H9 (cell line): ENCODE measurements at regions not wholly inside any gene's neighbourhood (a gene's known extent, or its start where the extent isn't known, plus 50 kb on each side); places are given as distances from the start of the nearest gene placed in this dataset.

Experiments
- DNase-seq: peaks from one replicate; pipeline ENCODE4 v3.0.0-alpha.2; 2017
- H2AFZ ChIP-seq: one replicate; pipeline ENCODE4 v1.6.1; 2013; ENCODE audit warnings: mild to moderate bottlenecking, low read length, control low read depth, moderate library complexity
- H2AK5ac ChIP-seq: 2 replicates; pipeline ENCODE4 v1.6.1; 2013; ENCODE audit warnings: low read length, control low read depth, mixed read lengths; ENCODE audit not compliant: insufficient read length
- H2BK120ac ChIP-seq: one replicate; pipeline ENCODE4 v1.6.1; 2013; ENCODE audit warnings: low read depth, mild to moderate bottlenecking, low read length, control low read depth, inconsistent platforms; ENCODE audit not compliant: poor library complexity, severe bottlenecking
- H2BK12ac ChIP-seq: 2 replicates; pipeline ENCODE4 v1.6.1; 2013; ENCODE audit warnings: low read length, control low read depth, mixed read lengths, low read depth; ENCODE audit not compliant: insufficient read length
- H2BK15ac ChIP-seq: 2 replicates; pipeline ENCODE4 v1.6.1; 2013; ENCODE audit warnings: low read depth, low read length, control low read depth
- H2BK20ac ChIP-seq: one replicate; pipeline ENCODE4 v1.6.1; 2013; ENCODE audit warnings: low read depth, mild to moderate bottlenecking, low read length, control low read depth, inconsistent platforms; ENCODE audit not compliant: poor library complexity, severe bottlenecking
- H2BK5ac ChIP-seq: 2 replicates; pipeline ENCODE4 v1.6.1; 2013; ENCODE audit warnings: low read length, control low read depth, mixed read lengths; ENCODE audit not compliant: insufficient read length
- H3K14ac ChIP-seq: 2 replicates; pipeline ENCODE4 v1.6.1; 2013; ENCODE audit warnings: low read length, control low read depth; ENCODE audit not compliant: insufficient read depth
- H3K18ac ChIP-seq: 2 replicates; pipeline ENCODE4 v1.6.1; 2013; ENCODE audit warnings: low read depth, mild to moderate bottlenecking, mixed read lengths, low read length, control low read depth; ENCODE audit not compliant: insufficient read length
- H3K23ac ChIP-seq: 2 replicates; pipeline ENCODE4 v1.6.1; 2013; ENCODE audit warnings: low read length, control low read depth, mixed read lengths, low read depth; ENCODE audit not compliant: insufficient read length
- H3K23me2 ChIP-seq: 2 replicates; pipeline ENCODE4 v1.6.1; 2013; ENCODE audit warnings: low read depth, mild to moderate bottlenecking, mixed read lengths, low read length, control low read depth; ENCODE audit not compliant: insufficient read length, poor library complexity, severe bottlenecking
- H3K27ac ChIP-seq: 2 replicates; pipeline ENCODE4 v1.5.1; 2013; ENCODE audit warnings: low read length, control low read depth, mixed read lengths, low read depth; ENCODE audit not compliant: insufficient read length
- H3K27me3 ChIP-seq: 2 replicates; pipeline ENCODE4 v1.6.1; 2013; ENCODE audit warnings: low read length, control low read depth, inconsistent platforms; ENCODE audit not compliant: insufficient read depth
- H3K4ac ChIP-seq: 2 replicates; pipeline ENCODE4 v1.6.1; 2013; ENCODE audit warnings: low read depth, mild to moderate bottlenecking, control low read depth, inconsistent platforms, low read length, moderate library complexity
- H3K4me1 ChIP-seq: 2 replicates; pipeline ENCODE4 v1.6.1; 2013; ENCODE audit warnings: low read length, control low read depth, inconsistent platforms; ENCODE audit not compliant: insufficient read depth
- H3K4me2 ChIP-seq: 2 replicates; pipeline ENCODE4 v1.6.1; 2013; ENCODE audit warnings: low read length, control low read depth, mixed read lengths; ENCODE audit not compliant: insufficient read length, insufficient read depth
- H3K56ac ChIP-seq: 2 replicates; pipeline ENCODE4 v1.6.1; 2013; ENCODE audit warnings: low read depth, mild to moderate bottlenecking, mixed read lengths, low read length, control low read depth; ENCODE audit not compliant: insufficient read length
- H3K79me1 ChIP-seq: 2 replicates; pipeline ENCODE4 v1.6.1; 2013; ENCODE audit warnings: low read depth, mild to moderate bottlenecking, moderate library complexity, low read length, control low read depth, inconsistent platforms; ENCODE audit not compliant: insufficient read depth, poor library complexity, severe bottlenecking
- H3K79me2 ChIP-seq: 2 replicates; pipeline ENCODE4 v1.6.1; 2013; ENCODE audit warnings: low read length, control low read depth, inconsistent platforms; ENCODE audit not compliant: insufficient read depth
- H3K9ac ChIP-seq: 2 replicates; pipeline ENCODE4 v1.6.1; 2013; ENCODE audit warnings: low read length, control low read depth, mixed read lengths; ENCODE audit not compliant: insufficient read length; ENCODE audit errors: extremely low read depth
- H3K9me3 ChIP-seq: one replicate; pipeline ENCODE4 v1.6.1; 2013; ENCODE audit warnings: low read depth, low read length, inconsistent platforms; ENCODE audit not compliant: control insufficient read depth
- H3T11ph ChIP-seq: one replicate; pipeline ENCODE4 v1.6.1; 2013; ENCODE audit warnings: mild to moderate bottlenecking, low read length, control low read depth, inconsistent platforms
- H4K20me1 ChIP-seq: one replicate; pipeline ENCODE4 v1.6.1; 2013; ENCODE audit not compliant: control insufficient read depth, insufficient read length, insufficient read depth
- H4K5ac ChIP-seq: 2 replicates; pipeline ENCODE4 v1.6.1; 2013; ENCODE audit warnings: low read depth, mild to moderate bottlenecking, mixed read lengths, low read length, control low read depth; ENCODE audit not compliant: insufficient read length
- H4K8ac ChIP-seq: replicated peaks from 2 replicates; pipeline ENCODE4 v1.6.1; 2013; ENCODE audit warnings: low read length, control low read depth, mixed read lengths, low read depth; ENCODE audit not compliant: insufficient read length
- H4K91ac ChIP-seq: 2 replicates; pipeline ENCODE4 v1.6.1; 2013; ENCODE audit warnings: low read depth, mild to moderate bottlenecking, moderate library complexity, mixed read lengths, low read length, control low read depth; ENCODE audit not compliant: insufficient read length
- H3K27ac Mint-ChIP-seq, 3 experiments: 2 replicates in 2 of 3; 3 replicates in 1 of 3; pipeline ENCODE4 v1.8.0; 2020 to 2021; ENCODE audit warnings: mixed read lengths in 3 of 3, mild to moderate bottlenecking in 1 of 3, moderate library complexity in 1 of 3
- H3K27me3 Mint-ChIP-seq: 2 replicates; pipeline ENCODE4 v1.8.0; 2021; ENCODE audit warnings: low read depth, mild to moderate bottlenecking, moderate library complexity, mixed read lengths
- H3K36me3 Mint-ChIP-seq, 3 experiments: 2 replicates in 2 of 3; 3 replicates in 1 of 3; pipeline ENCODE4 v1.8.0; 2020 to 2021; ENCODE audit warnings: low read depth in 3 of 3, mixed read lengths in 3 of 3; ENCODE audit not compliant: insufficient read depth in 1 of 3
- H3K4me1 Mint-ChIP-seq, 2 experiments: 2 replicates each; pipeline ENCODE4 v1.8.0; 2020; ENCODE audit warnings: mixed read lengths in 2 of 2
- H3K4me3 Mint-ChIP-seq, 2 experiments: 2 replicates in 1 of 2; 3 replicates in 1 of 2; pipeline ENCODE4 v1.8.0; 2020 to 2021; ENCODE audit warnings: mild to moderate bottlenecking in 2 of 2, mixed read lengths in 2 of 2, moderate library complexity in 1 of 2
- H3K9me3 Mint-ChIP-seq, 2 experiments: 2 replicates in 1 of 2; 3 replicates in 1 of 2; pipeline ENCODE4 v1.8.0; 2020; ENCODE audit warnings: mild to moderate bottlenecking in 2 of 2, mixed read lengths in 2 of 2, moderate library complexity in 1 of 2
- CTCF ChIP-seq: fragments of 200-600 bp; sonication (generic); conservative IDR thresholded peaks from 3 replicates; pipeline ENCODE4 v1.8.0; 2021; ENCODE audit warnings: antibody characterized with exemption, mild to moderate bottlenecking
- WGBS: extraction: QIAGEN DNeasy Blood & Tissue Kit; methylation state at CpG from one replicate; pipeline ENCODE4 v1.1.7; 2013; ENCODE audit warnings: missing lambda C conversion rate, low lambda C conversion rate, mixed read lengths; ENCODE audit not compliant: insufficient read length; ENCODE audit errors: extremely low coverage; 5-methylcytosine and 5-hydroxymethylcytosine counted together

GRCh38 chr18:9013926-9014373, 88.5 kb upstream of the NDUFV2 start:
- H2BK15ac ChIP-seq, result no peak overlapping the region
- no peak overlapping the region for H4K91ac ChIP-seq
- no peak overlapping the region for H3T11ph ChIP-seq
- no peak overlapping the region for H3K23ac ChIP-seq
- no peaks in the 10 kb centered on the region for H4K20me1 ChIP-seq
- no peak for TF ChIP-seq CTCF
- H3K27ac ChIP-seq, result no peak overlapping the region
- no CpG with 5 or more reads among the region's 2 CpGs for WGBS
- Mint-ChIP-seq H3K27ac (no peak overlapping the region), H3K4me1 (peaks cover 15 to 18% of the 10 kb centered on the region in 2 experiments), H3K27me3 (peaks cover 4% of the 10 kb centered on the region; the same call in 1 of the 2 replicates), H3K4me3 (no peak overlapping the region), H3K36me3 (peaks cover 2 to 7% (median 2%) of the 10 kb centered on the region in 3 experiments; a peak in 5 of 7 replicates), H3K9me3 (peaks cover 5 to 6% of the 10 kb centered on the region in 2 experiments)
- H3K4ac ChIP-seq, result no peak overlapping the region
- H3K56ac ChIP-seq, result no peak overlapping the region
- no peak overlapping the region for H4K5ac ChIP-seq
- no peak overlapping the region for H3K14ac ChIP-seq
- H3K9me3 ChIP-seq, result no peaks in the 10 kb centered on the region
- no peak overlapping the region for H2BK5ac ChIP-seq
- H2BK12ac ChIP-seq, result no peak overlapping the region
- H2AK5ac ChIP-seq, result no peak overlapping the region
- H4K8ac ChIP-seq, result no peak overlapping the region
- no peak overlapping the region for H3K9ac ChIP-seq
- H3K79me2 ChIP-seq, result no peaks in the 10 kb centered on the region
- H3K79me1 ChIP-seq, result no peaks in the 10 kb centered on the region
- DNase-seq, result no peak
- no peak overlapping the region for H3K18ac ChIP-seq
- no peak overlapping the region for H2BK20ac ChIP-seq
- H3K4me2 ChIP-seq, result no peak overlapping the region
- H3K27me3 ChIP-seq, result no peaks in the 10 kb centered on the region
- H2BK120ac ChIP-seq, result no peak overlapping the region
- H2AFZ ChIP-seq, result no peak overlapping the region
- H3K4me1 ChIP-seq, result no peaks in the 10 kb centered on the region; the same call in 1 of the 2 replicates
- no peaks in the 10 kb centered on the region for H3K23me2 ChIP-seq
